Gastroesophageal sphincter (tissue), 4 donors: ENCODE measurements at regions not wholly inside any gene's neighbourhood (a gene's known extent, or its start where the extent isn't known, plus 50 kb on each side); places are given as distances from the start of the nearest gene placed in this dataset.

Experiments
- ATAC-seq: fragments of 150-250 bp; one replicate; pipeline ENCODE4 v1.9.1; 2016; ENCODE audit warnings: mild to moderate bottlenecking, moderate library complexity
- H3K27ac ChIP-seq, 4 donors: fragments of 200-600 bp; sonication (generic) in 3 of 4; 1 replicate in 3 of 4; 2 replicates in 1 of 4; pipeline ENCODE4 v1.5.1; 2016 to 2019
- H3K27me3 ChIP-seq: fragments of 200-600 bp; sonication (generic); one replicate; pipeline ENCODE4 v1.5.1; 2019
- H3K36me3 ChIP-seq, 2 donors: fragments of 200-600 bp; sonication (generic); one replicate each; pipeline ENCODE4 v1.5.1; 2019; ENCODE audit warnings: control low read depth in 1 of 2
- H3K4me1 ChIP-seq, 3 donors: fragments of 200-600 bp; sonication (generic); 1 replicate in 2 of 3; 2 replicates in 1 of 3; pipeline ENCODE4 v1.5.1; 2016 to 2019; ENCODE audit warnings: control low read depth in 2 of 3
- H3K4me3 ChIP-seq, 2 donors: fragments of 200-600 bp; sonication (generic); one replicate each; pipeline ENCODE4 v1.5.1; 2019; ENCODE audit warnings: mild to moderate bottlenecking in 1 of 2, moderate library complexity in 1 of 2
- H3K9me3 ChIP-seq, 3 donors: fragments of 200-600 bp; sonication (generic); one replicate each; pipeline ENCODE4 v1.5.1; 2017 to 2019; ENCODE audit warnings: control low read depth in 2 of 3
- CTCF ChIP-seq, 4 experiments: fragments of 200-600 bp in 2 of 4; fragments of 450-650 bp in 2 of 4; sonication (generic) in 1 of 4; IDR thresholded peaks; one replicate each; pipeline ENCODE4 v1.5.1; 2017 to 2019; ENCODE audit warnings: antibody characterized with exemption in 4 of 4, mild to moderate bottlenecking in 2 of 4, moderate library complexity in 2 of 4
- EP300 ChIP-seq: sonication (generic); formaldehyde crosslinking; IDR thresholded peaks from one replicate; pipeline ENCODE4 v1.6.1; 2017; ENCODE audit warnings: antibody characterized with exemption, mild to moderate bottlenecking
- POLR2A ChIP-seq, 2 donors: fragments of 450-650 bp; IDR thresholded peaks; one replicate each; pipeline ENCODE4 v1.6.1; 2017; ENCODE audit warnings: antibody characterized with exemption in 2 of 2, mild to moderate bottlenecking in 2 of 2, moderate library complexity in 1 of 2
- POLR2AphosphoS5 ChIP-seq: sonication (generic); formaldehyde crosslinking; IDR thresholded peaks from one replicate; pipeline ENCODE4 v1.6.1; 2017; ENCODE audit warnings: antibody characterized with exemption
- WGBS, 2 donors: methylation state at CpG; one replicate each; pipeline ENCODE4 v1.1.5; 2018; ENCODE audit warnings: low coverage in 1 of 2; 5-methylcytosine and 5-hydroxymethylcytosine counted together

- H3K27ac ChIP-seq: no peak overlapping the region
- no peaks in the 10 kb centered on the region for H3K36me3 ChIP-seq
- 63 to 75% methylated on average over 2 of the region's 2 CpGs for WGBS, 2 donors
- no peaks in the 10 kb centered on the region for H3K4me1 ChIP-seq
- H3K4me3 ChIP-seq: no peak overlapping the region
- TF ChIP-seq CTCF (IDR thresholded peaks at IDR 0.05) (no peak), POLR2A (IDR thresholded peaks at IDR 0.05) (no peak), POLR2AphosphoS5 (no peak), EP300 (no peak)
- H3K9me3 ChIP-seq: peaks cover 0 to 3% (median 0%) of the 10 kb centered on the region in 3 donors
- no peaks in the 10 kb centered on the region for H3K27me3 ChIP-seq
- no peak for ATAC-seq
Measured at GRCh38 chr2:6398421-6398820, 467.3 kb downstream of the CMPK2 start.

DNA sequence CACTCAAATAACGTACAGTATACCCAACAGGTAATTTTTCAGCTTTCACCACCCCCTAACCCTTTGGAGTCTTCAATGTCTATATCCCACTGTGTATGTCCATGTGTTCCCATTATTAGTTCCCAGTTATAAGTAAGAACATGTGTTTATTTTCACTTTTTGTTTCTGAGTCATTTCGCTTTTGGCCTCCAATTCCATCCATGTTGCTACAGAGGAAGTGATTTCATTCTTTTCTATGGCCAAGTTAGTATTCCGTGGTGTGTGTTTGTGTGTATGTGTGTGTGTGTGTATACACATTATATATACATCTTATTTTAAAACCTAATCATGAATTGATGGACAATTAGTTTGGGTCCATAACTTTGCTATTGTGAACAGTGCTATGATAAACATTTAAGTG, 464.4 kb downstream of the CMPK2 start:
- no peak for ATAC-seq
- Histone ChIP-seq H3K36me3 (no peaks in the 10 kb centered on the region), H3K4me1 (no peaks in the 10 kb centered on the region), H3K27me3 (no peaks in the 10 kb centered on the region), H3K4me3 (no peak overlapping the region), H3K27ac (no peak overlapping the region), H3K9me3 (peaks cover 0 to 8% (median 0%) of the 10 kb centered on the region in 3 donors)
- WGBS, 2 donors: 54 to 65% methylated on average over 3 of the region's 3 CpGs
- TF ChIP-seq POLR2A (IDR thresholded peaks at IDR 0.05) (no peak), CTCF (IDR thresholded peaks at IDR 0.05) (no peak), POLR2AphosphoS5 (no peak), EP300 (no peak)

DNA sequence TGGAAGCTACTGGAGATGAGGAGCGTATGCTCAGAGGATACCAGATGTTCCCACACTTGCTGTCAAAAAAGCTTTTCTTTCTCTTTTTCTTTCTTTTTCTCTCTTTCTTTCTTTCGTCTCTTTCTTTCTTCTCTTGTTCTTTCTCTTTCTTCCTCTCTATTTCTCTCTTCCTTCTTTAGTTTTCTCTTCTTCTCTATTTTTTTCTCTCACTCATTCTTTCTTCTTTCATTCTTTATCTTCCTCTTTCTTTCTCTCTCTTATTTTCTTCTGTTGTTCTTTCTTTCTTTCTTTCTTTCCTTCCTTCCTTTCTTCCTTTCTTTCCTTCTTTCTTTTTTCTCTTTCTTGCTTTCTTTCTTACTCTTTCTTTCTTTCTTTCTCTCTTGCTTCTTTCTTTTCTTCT, 457.6 kb downstream of the CMPK2 start:
- Histone ChIP-seq H3K9me3 (peaks cover 0 to 8% (median 0%) of the 10 kb centered on the region in 3 donors), H3K27me3 (no peaks in the 10 kb centered on the region), H3K27ac (no peak overlapping the region), H3K4me1 (no peaks in the 10 kb centered on the region), H3K4me3 (no peak overlapping the region), H3K36me3 (no peaks in the 10 kb centered on the region)
- ATAC-seq: no peak
- WGBS, 2 donors: 55% methylated on average over 2 of the region's 2 CpGs; no CpG with 5 or more reads in 1 of the 2 donors
- TF ChIP-seq CTCF (IDR thresholded peaks at IDR 0.05) (no peak), EP300 (no peak), POLR2AphosphoS5 (no peak), POLR2A (IDR thresholded peaks at IDR 0.05) (no peak)

DNA sequence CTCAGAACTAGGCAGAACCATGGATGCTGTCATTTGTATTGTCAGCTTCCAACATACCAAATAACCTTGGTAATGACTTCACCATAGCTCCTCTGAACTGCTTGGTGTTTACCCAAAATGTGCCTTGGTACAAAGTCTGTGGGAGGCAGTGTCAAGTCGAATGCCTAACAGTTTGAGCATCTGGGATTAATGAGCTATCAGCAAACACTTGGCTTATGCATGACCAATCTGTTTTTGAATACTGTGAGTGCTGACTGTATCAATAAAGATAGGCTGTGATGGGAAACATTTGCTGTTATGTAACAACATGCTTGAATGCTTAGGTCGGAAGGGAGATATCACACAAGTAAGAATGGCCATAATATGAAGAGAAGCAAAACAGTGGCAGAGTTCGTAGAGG, 455.4 kb downstream of the CMPK2 start:
- Histone ChIP-seq H3K9me3 (no peaks in the 10 kb centered on the region), H3K27ac (no peak overlapping the region), H3K36me3 (no peaks in the 10 kb centered on the region), H3K4me1 (no peaks in the 10 kb centered on the region), H3K4me3 (no peak overlapping the region), H3K27me3 (no peaks in the 10 kb centered on the region)
- ATAC-seq: no peak
- TF ChIP-seq EP300 (no peak), CTCF (IDR thresholded peaks at IDR 0.05) (no peak), POLR2AphosphoS5 (no peak), POLR2A (IDR thresholded peaks at IDR 0.05) (no peak)
- 26 to 33% methylated on average over 3 of the region's 3 CpGs for WGBS, 2 donors

DNA sequence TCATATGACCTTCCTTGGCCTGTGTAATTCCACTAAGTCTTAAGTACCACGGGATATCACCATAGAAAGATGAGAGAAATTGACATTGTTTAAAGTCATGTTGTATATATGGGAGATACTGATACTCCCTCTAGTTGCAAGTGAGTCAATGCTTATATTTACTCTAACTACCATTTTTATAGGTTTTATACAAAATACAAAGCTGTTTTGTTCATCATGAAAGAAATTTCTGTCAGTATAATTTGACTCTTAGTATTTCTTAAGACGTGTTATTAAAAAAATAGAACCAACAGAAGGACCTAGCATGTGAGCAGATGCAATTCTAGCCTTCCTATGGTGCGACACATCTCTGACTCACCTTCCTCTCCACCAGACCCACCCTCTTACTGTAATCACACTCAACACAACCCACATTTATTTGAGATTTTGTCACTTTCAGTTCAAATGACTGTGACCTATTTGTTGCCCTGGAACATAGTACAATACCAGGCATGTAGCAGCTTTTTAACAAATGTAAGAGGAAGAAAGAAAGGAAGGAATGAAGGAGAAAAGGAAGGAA, 453.1 kb downstream of the CMPK2 start:
- H3K27ac ChIP-seq: no peak overlapping the region
- no peaks in the 10 kb centered on the region for H3K27me3 ChIP-seq
- H3K9me3 ChIP-seq: no peaks in the 10 kb centered on the region
- H3K4me1 ChIP-seq: no peaks in the 10 kb centered on the region
- H3K4me3 ChIP-seq: no peak overlapping the region
- TF ChIP-seq EP300 (no peak), POLR2A (IDR thresholded peaks at IDR 0.05) (no peak), POLR2AphosphoS5 (no peak), CTCF (IDR thresholded peaks at IDR 0.05) (no peak)
- WGBS, 2 donors: 55 to 82% methylated on average over 3 of the region's 3 CpGs
- H3K36me3 ChIP-seq: no peaks in the 10 kb centered on the region
- ATAC-seq: no peak
